KMS-11 (cell line): ENCODE measurements at regions not wholly inside any gene's neighbourhood (a gene's known extent, or its start where the extent isn't known, plus 50 kb on each side); places are given as distances from the start of the nearest gene placed in this dataset.

ENCODE experiments used
- H2AFZ ChIP-seq: fragments of 200-600 bp; sonication (generic); 2 replicates; pipeline ENCODE4 v1.6.1; 2016; ENCODE audit warnings: antibody characterized with exemption, mixed run types, low read depth
- H3K27ac ChIP-seq: fragments of 200-600 bp; sonication (generic); 2 replicates; pipeline ENCODE4 v1.6.1; 2016; ENCODE audit warnings: mild to moderate bottlenecking, mixed run types
- H3K27me3 ChIP-seq: fragments of 200-600 bp; sonication (generic); 2 replicates; pipeline ENCODE4 v1.6.1; 2017; ENCODE audit warnings: mild to moderate bottlenecking, low read depth, mixed run types, moderate library complexity; ENCODE audit not compliant: insufficient read depth
- H3K36me3 ChIP-seq: fragments of 200-600 bp; sonication (generic); 2 replicates; pipeline ENCODE4 v1.6.1; 2017; ENCODE audit warnings: mild to moderate bottlenecking, mixed run types; ENCODE audit not compliant: insufficient read depth
- H3K4me1 ChIP-seq: fragments of 200-600 bp; sonication (generic); 2 replicates; pipeline ENCODE4 v1.6.1; 2016; ENCODE audit warnings: mild to moderate bottlenecking, low read depth, mixed run types; ENCODE audit not compliant: poor library complexity, severe bottlenecking
- H3K4me2 ChIP-seq: fragments of 200-600 bp; sonication (generic); 2 replicates; pipeline ENCODE4 v1.7.0; 2016; ENCODE audit warnings: mild to moderate bottlenecking, mixed run types
- H3K4me3 ChIP-seq: fragments of 200-600 bp; sonication (generic); IDR thresholded peaks from 2 replicates; pipeline ENCODE4 v1.6.1; 2017; ENCODE audit warnings: low read depth, low read length, mixed read lengths; ENCODE audit not compliant: insufficient read depth
- H3K79me2 ChIP-seq: fragments of 200-600 bp; sonication (generic); 2 replicates; pipeline ENCODE4 v1.6.1; 2016; ENCODE audit warnings: low read depth, mixed run types; ENCODE audit not compliant: insufficient read depth
- H3K9ac ChIP-seq: fragments of 200-600 bp; sonication (generic); 2 replicates; pipeline ENCODE4 v1.6.1; 2016; ENCODE audit warnings: mild to moderate bottlenecking, mixed run types
- H4K20me1 ChIP-seq: fragments of 200-600 bp; sonication (generic); 2 replicates; pipeline ENCODE4 v1.6.1; 2016; ENCODE audit warnings: mild to moderate bottlenecking, mixed run types; ENCODE audit not compliant: insufficient read depth
- TF ChIP-seq, protein P1 (sequence below): fragments of 200-600 bp; sonication (generic); conservative IDR thresholded peaks from 2 replicates; pipeline ENCODE4 v1.6.1; 2017; ENCODE audit warnings: low read depth, mild to moderate bottlenecking, antibody characterized with exemption, low read length, moderate library complexity, mixed read lengths

GRCh38 chr2:168401048-168401556, 55.0 kb upstream of the CERS6 start:
- Histone ChIP-seq H2AFZ (no peak overlapping the region), H3K9ac (no peak overlapping the region), H3K36me3 (no peaks in the 10 kb centered on the region), H3K79me2 (no peaks in the 10 kb centered on the region), H3K4me2 (no peak overlapping the region), H3K27me3 (no peaks in the 10 kb centered on the region), H3K4me1 (no peaks in the 10 kb centered on the region), H4K20me1 (no peaks in the 10 kb centered on the region), H3K4me3 (no peak overlapping the region), H3K27ac (no peak overlapping the region)
- TF ChIP-seq, protein P1, sequence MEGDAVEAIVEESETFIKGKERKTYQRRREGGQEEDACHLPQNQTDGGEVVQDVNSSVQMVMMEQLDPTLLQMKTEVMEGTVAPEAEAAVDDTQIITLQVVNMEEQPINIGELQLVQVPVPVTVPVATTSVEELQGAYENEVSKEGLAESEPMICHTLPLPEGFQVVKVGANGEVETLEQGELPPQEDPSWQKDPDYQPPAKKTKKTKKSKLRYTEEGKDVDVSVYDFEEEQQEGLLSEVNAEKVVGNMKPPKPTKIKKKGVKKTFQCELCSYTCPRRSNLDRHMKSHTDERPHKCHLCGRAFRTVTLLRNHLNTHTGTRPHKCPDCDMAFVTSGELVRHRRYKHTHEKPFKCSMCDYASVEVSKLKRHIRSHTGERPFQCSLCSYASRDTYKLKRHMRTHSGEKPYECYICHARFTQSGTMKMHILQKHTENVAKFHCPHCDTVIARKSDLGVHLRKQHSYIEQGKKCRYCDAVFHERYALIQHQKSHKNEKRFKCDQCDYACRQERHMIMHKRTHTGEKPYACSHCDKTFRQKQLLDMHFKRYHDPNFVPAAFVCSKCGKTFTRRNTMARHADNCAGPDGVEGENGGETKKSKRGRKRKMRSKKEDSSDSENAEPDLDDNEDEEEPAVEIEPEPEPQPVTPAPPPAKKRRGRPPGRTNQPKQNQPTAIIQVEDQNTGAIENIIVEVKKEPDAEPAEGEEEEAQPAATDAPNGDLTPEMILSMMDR, result no peak

- Histone ChIP-seq H3K79me2 (no peaks in the 10 kb centered on the region), H4K20me1 (no peaks in the 10 kb centered on the region), H3K27me3 (no peaks in the 10 kb centered on the region), H2AFZ (no peak overlapping the region), H3K4me2 (no peak overlapping the region), H3K27ac (no peak overlapping the region), H3K4me1 (no peaks in the 10 kb centered on the region), H3K9ac (no peak overlapping the region), H3K36me3 (no peaks in the 10 kb centered on the region), H3K4me3 (no peak overlapping the region)
- TF ChIP-seq, protein P1, result no peak
These were observed 54.3 kb upstream of the CERS6 start for GRCh38 chr2:168401771-168402170.

DNA sequence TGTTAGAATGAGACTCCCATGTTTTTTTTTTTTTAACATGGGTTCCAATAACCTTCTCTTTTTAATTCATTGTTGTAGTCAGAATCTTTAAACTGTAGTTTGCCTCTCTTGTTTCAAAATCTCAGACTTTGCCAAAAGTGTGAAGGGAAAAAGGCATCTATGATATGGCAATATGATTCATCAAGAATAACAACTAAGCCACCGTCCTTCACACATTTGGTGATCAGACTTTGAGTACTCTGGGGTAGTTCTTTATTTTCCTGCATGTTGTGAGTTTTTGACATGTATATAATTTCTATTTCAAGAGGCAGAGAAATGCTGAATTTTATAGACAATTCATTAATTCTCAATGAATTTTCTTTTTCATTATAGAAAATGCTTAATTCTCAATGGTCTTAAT, 53.5 kb upstream of the CERS6 start:
- TF ChIP-seq, protein P1, result no peak

DNA sequence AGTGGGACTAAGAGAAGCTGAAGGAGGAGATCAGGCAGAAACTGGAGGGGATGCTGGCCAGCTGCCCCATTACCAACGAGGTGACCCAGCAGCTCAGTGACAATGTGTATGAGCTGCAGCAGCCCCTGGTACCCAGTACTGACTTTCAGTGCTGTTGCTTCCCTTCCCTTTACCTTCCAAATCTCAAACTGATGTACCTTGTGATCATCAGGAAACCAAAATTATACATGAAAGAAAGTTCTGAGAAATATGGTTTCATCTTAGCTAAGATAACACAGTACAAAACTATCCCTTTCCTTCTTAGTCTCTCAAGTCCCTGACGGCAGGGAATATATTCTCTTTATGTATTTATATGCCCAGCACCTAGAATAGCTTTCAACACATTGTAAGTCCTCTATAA, 52.3 kb upstream of the CERS6 start:
- TF ChIP-seq, protein P1, result no peak
- Histone ChIP-seq H3K9ac (no peak overlapping the region), H3K79me2 (no peaks in the 10 kb centered on the region), H3K36me3 (no peaks in the 10 kb centered on the region), H3K4me2 (no peak overlapping the region), H4K20me1 (no peaks in the 10 kb centered on the region), H3K4me1 (no peaks in the 10 kb centered on the region), H3K4me3 (no peak overlapping the region), H3K27me3 (no peaks in the 10 kb centered on the region), H3K27ac (no peak overlapping the region), H2AFZ (no peak overlapping the region)

More for the DNA sequence above, 53.5 kb upstream of the CERS6 start:
- H3K9ac ChIP-seq, result no peak overlapping the region
- no peaks in the 10 kb centered on the region for H4K20me1 ChIP-seq
- no peaks in the 10 kb centered on the region for H3K27me3 ChIP-seq
- no peak overlapping the region for H3K27ac ChIP-seq
- no peaks in the 10 kb centered on the region for H3K79me2 ChIP-seq
- no peak overlapping the region for H3K4me2 ChIP-seq
- H3K4me1 ChIP-seq, result no peaks in the 10 kb centered on the region
- no peak overlapping the region for H2AFZ ChIP-seq
- no peak overlapping the region for H3K4me3 ChIP-seq
- no peaks in the 10 kb centered on the region for H3K36me3 ChIP-seq
